ENCODE measurements at regions not wholly inside any gene's neighbourhood (a gene's known extent, or its start where the extent isn't known, plus 50 kb on each side); places are given as distances from the start of the nearest gene placed in this dataset.

- TF ChIP-seq CTCF (IDR thresholded peaks at IDR 0.05; ENCODE audit: poor library complexity), result peak; percentile 93
- TF ChIP-seq EZH2 (IDR thresholded peaks at IDR 0.05; ENCODE audit: borderline replicate concordance), result no peak
These were observed 117.9 kb upstream of the LPCAT1 start for GRCh38 chr5:1641560-1642166.
